GM12878 (cell line): ENCODE measurements at regions not wholly inside any gene's neighbourhood (a gene's known extent, or its start where the extent isn't known, plus 50 kb on each side); places are given as distances from the start of the nearest gene placed in this dataset.

Experiments used
- ATAC-seq: fragments of 200-7000 bp; cut with Tn5 transposase; 3 replicates; pipeline ENCODE4 v1.9.1; 2020; ENCODE audit warnings: mild to moderate bottlenecking, moderate library complexity
- BruUV-seq: library from RNA; stranded (reverse); fragments of 400-500 nt; replicated peaks from 2 replicates; lab custom pipeline; 2021; lab: Mats Ljungman, UMichigan
- CTCF ChIA-PET: fragments of 300-600 bp; sonication (Branson Sonifier 250); formaldehyde crosslinking; extraction: SDS; loops from one replicate; lab custom pipeline; 2021; ENCODE audit warnings: inconsistent platforms; lab: Yijun Ruan, JAX
- POLR2A ChIA-PET: fragments of 350-600 bp; formaldehyde crosslinking; extraction: SDS; loops from one replicate; lab custom pipeline; 2021; ENCODE audit warnings: inconsistent platforms; lab: Charles Lee
- RAD21 ChIA-PET: fragments of 300-600 bp; sonication (Branson Sonifier 250); formaldehyde crosslinking; loops from one replicate; lab custom pipeline; 2023; ENCODE audit warnings: antibody characterized with exemption; ENCODE audit not compliant: unreplicated experiment; lab: Charles Lee
- SMC1A ChIA-PET: fragments of 300-600 bp; sonication (Branson Sonifier 250); formaldehyde crosslinking; loops from one replicate; lab custom pipeline; 2023; ENCODE audit not compliant: unreplicated experiment, uncharacterized antibody; lab: Charles Lee
- DNase-seq: peaks from one replicate; pipeline ENCODE4 v3.0.0-alpha.2; 2011; ENCODE audit warnings: low read depth, low spot score
- FAIRE-seq: peaks from 3 replicates; lab custom pipeline; 2011; peaks lifted over from hg19 to GRCh38; lab: Jason Lieb, UNC
- H2AFZ ChIP-seq: 2 replicates; pipeline ENCODE4 v1.6.0; 2011; ENCODE audit warnings: low read depth, low read length, control low read depth; ENCODE audit not compliant: control insufficient read depth
- H3K27ac ChIP-seq: 2 replicates; pipeline ENCODE4 v1.5.1; 2011; ENCODE audit warnings: control low read depth; ENCODE audit not compliant: control insufficient read depth, insufficient read depth
- H3K27me3 ChIP-seq, 2 experiments: replicated peaks in 1 of 2; 2 replicates each; pipeline versions ENCODE4 v1.6.0 to v1.6.1; 2011; ENCODE audit warnings: low read length in 1 of 2; ENCODE audit not compliant: control insufficient read depth in 2 of 2, insufficient read depth in 2 of 2
- H3K36me3 ChIP-seq, 2 experiments: 2 replicates each; pipeline ENCODE4 v1.5.1; 2011; ENCODE audit warnings: low read length in 1 of 2; ENCODE audit not compliant: control insufficient read depth in 2 of 2, insufficient read depth in 2 of 2
- H3K4me1 ChIP-seq: 2 replicates; pipeline ENCODE4 v1.6.1; 2011; ENCODE audit warnings: mild to moderate bottlenecking, low read length, moderate library complexity, mixed read lengths; ENCODE audit not compliant: control insufficient read depth, insufficient read depth
- H3K4me2 ChIP-seq: 2 replicates; pipeline ENCODE4 v1.6.0; 2011; ENCODE audit warnings: control low read depth; ENCODE audit not compliant: control insufficient read depth, insufficient read depth
- H3K4me3 ChIP-seq: fragments of 200-600 bp; sonication (generic); 2 replicates; pipeline ENCODE4 v1.5.1; 2016
- H3K79me2 ChIP-seq: 2 replicates; pipeline ENCODE4 v1.6.0; 2011; ENCODE audit warnings: low read length; ENCODE audit not compliant: control insufficient read depth, insufficient read depth
- H3K9ac ChIP-seq: 2 replicates; pipeline ENCODE4 v1.8.0; 2011; ENCODE audit warnings: low read length, control low read depth, mixed read lengths; ENCODE audit not compliant: control insufficient read depth, insufficient read depth
- H3K9me3 ChIP-seq: replicated peaks from 3 replicates; pipeline ENCODE4 v1.5.1; 2011; ENCODE audit warnings: mild to moderate bottlenecking, low read length; ENCODE audit not compliant: control insufficient read depth, insufficient read depth
- H4K20me1 ChIP-seq: 2 replicates; pipeline ENCODE4 v1.6.0; 2011; ENCODE audit not compliant: control insufficient read depth, insufficient read depth
- BCL11A ChIP-seq: IDR thresholded peaks from 2 replicates; pipeline ENCODE4 v1.6.1; 2011; ENCODE audit warnings: low read depth, low read length
- CBX5 ChIP-seq: sonication (generic); IDR thresholded peaks from 2 replicates; pipeline ENCODE4 v1.6.1; 2016; ENCODE audit warnings: low read depth, moderate library complexity, mild to moderate bottlenecking, inconsistent platforms
- CHD1 ChIP-seq: IDR thresholded peaks from 2 replicates; pipeline ENCODE4 v1.6.1; 2012; ENCODE audit warnings: low read depth, low read length, improper control_type of control experiment
- DPF2 ChIP-seq: fragments of 450-650 bp; IDR thresholded peaks from 2 replicates; pipeline ENCODE4 v1.6.1; 2017; ENCODE audit warnings: mild to moderate bottlenecking
- EED ChIP-seq: sonication (generic); IDR thresholded peaks from 2 replicates; pipeline ENCODE4 v1.6.1; 2016; ENCODE audit warnings: antibody characterized with exemption, low read depth
- HCFC1 ChIP-seq: fragments of 150-350 bp; IDR thresholded peaks from 2 replicates; pipeline ENCODE4 v1.6.1; 2014; ENCODE audit warnings: low read length
- JUNB ChIP-seq: IDR thresholded peaks from 2 replicates; pipeline ENCODE4 v1.6.1; 2016; ENCODE audit warnings: antibody characterized with exemption, mild to moderate bottlenecking
- RELA ChIP-seq: fragments of 450-650 bp; IDR thresholded peaks from 2 replicates; pipeline ENCODE4 v1.8.0; 2014; ENCODE audit warnings: borderline replicate concordance; ENCODE audit not compliant: partially characterized antibody
- SMARCA5 ChIP-seq: fragments of 450-650 bp; IDR thresholded peaks from 2 replicates; pipeline ENCODE4 v1.6.1; 2017; ENCODE audit warnings: mild to moderate bottlenecking
- SREBF1 ChIP-seq: IDR thresholded peaks from 2 replicates; pipeline ENCODE4 v1.6.1; 2012; ENCODE audit warnings: mild to moderate bottlenecking, low read length
- SREBF2 ChIP-seq: IDR thresholded peaks from 2 replicates; pipeline ENCODE4 v1.6.1; 2012; ENCODE audit warnings: mild to moderate bottlenecking, low read length
- TAF1 ChIP-seq: IDR thresholded peaks from 2 replicates; pipeline ENCODE4 v1.6.1; 2011; ENCODE audit warnings: mild to moderate bottlenecking, low read depth, low read length, borderline replicate concordance
- WRNIP1 ChIP-seq: IDR thresholded peaks from 2 replicates; pipeline ENCODE4 v1.6.1; 2011; ENCODE audit warnings: low read depth, low read length, improper control_type of control experiment, borderline replicate concordance
- ZNF24 ChIP-seq: fragments of 450-650 bp; IDR thresholded peaks from 2 replicates; pipeline ENCODE4 v1.6.1; 2017; ENCODE audit warnings: antibody characterized with exemption, mild to moderate bottlenecking
- ZZZ3 ChIP-seq: IDR thresholded peaks from 2 replicates; pipeline ENCODE4 v1.6.1; 2011; ENCODE audit warnings: low read depth; ENCODE audit not compliant: control insufficient read depth, insufficient read length
- WGBS: methylation state at CpG from one replicate; pipeline ENCODE4 v1.1.6; 2016; ENCODE audit warnings: low lambda C conversion rate; ENCODE audit not compliant: insufficient replicate concordance, insufficient coverage; ENCODE audit errors: missing lambda C conversion rate; 5-methylcytosine and 5-hydroxymethylcytosine counted together
- in situ Hi-C: fragments of 300-500 bp; cut with MboI; formaldehyde crosslinking; loops from 9 replicates; pipeline ENCODE4 v1.14.3; 2018; ENCODE audit warnings: mixed read lengths
- intact Hi-C: fragments of 100-400 bp; cut with micrococcal nuclease; formaldehyde crosslinking; loops from one replicate; pipeline ENCODE4 v1.14.2; 2022; ENCODE audit not compliant: unreplicated experiment
- TF ChIP-seq, protein P1 (sequence below): IDR thresholded peaks from 2 replicates; pipeline ENCODE4 v1.6.1; 2011; ENCODE audit warnings: borderline replicate concordance, low read depth, mild to moderate bottlenecking, moderate library complexity, low read length; ENCODE audit not compliant: insufficient read depth, poor library complexity, severe bottlenecking
- TF ChIP-seq, protein P2 (sequence below): fragments of 450-650 bp; IDR thresholded peaks from 2 replicates; pipeline ENCODE4 v1.6.1; 2017; ENCODE audit warnings: mild to moderate bottlenecking

- ChIA-PET RAD21 (no interaction called here), SMC1A (interaction anchor here (1.3 to 3.6 kb wide), 3 partner anchors 8 to 17 kb away, joined by 4 to 14 read pairs (median 4); no protein-coding TSS in a partner anchor), POLR2A (interaction anchor here (0.9 kb wide), 1 partner anchor 11 kb away, joined by 3 read pairs; no protein-coding TSS in a partner anchor), CTCF (no interaction called here)
- H3K36me3 ChIP-seq: no peaks in the 10 kb centered on the region
- H3K4me3 ChIP-seq: no peak overlapping the region
- BruUV-seq: no TSS peak
- TF ChIP-seq DPF2: no peak
- no peak for TF ChIP-seq SMARCA5
- no peak for TF ChIP-seq ZZZ3
- TF ChIP-seq ZNF24: no peak
- no peak for TF ChIP-seq EED
- no peak for TF ChIP-seq BCL11A
- FAIRE-seq (no peak), DNase-seq (no peak), ATAC-seq (no peak)
- H3K9ac ChIP-seq: no peak overlapping the region
- H3K4me2 ChIP-seq: no peak overlapping the region
- 25% methylated on average over 3 of the region's 3 CpGs for WGBS
- in situ Hi-C loops (no loop called here), intact Hi-C loops (no loop called here)
- H3K4me1 ChIP-seq: no peaks in the 10 kb centered on the region
- no peaks in the 10 kb centered on the region for H3K27me3 ChIP-seq
- no peaks in the 10 kb centered on the region for H4K20me1 ChIP-seq
- H3K9me3 ChIP-seq: no peaks in the 10 kb centered on the region; the same call in 2 of the 3 replicates
- no peaks in the 10 kb centered on the region for H3K79me2 ChIP-seq
- H2AFZ ChIP-seq: no peak overlapping the region
- no peak overlapping the region for H3K27ac ChIP-seq
These were observed 248.4 kb downstream of the ASCL1 start for GRCh38 chr12:103205906-103206305.

DNA sequence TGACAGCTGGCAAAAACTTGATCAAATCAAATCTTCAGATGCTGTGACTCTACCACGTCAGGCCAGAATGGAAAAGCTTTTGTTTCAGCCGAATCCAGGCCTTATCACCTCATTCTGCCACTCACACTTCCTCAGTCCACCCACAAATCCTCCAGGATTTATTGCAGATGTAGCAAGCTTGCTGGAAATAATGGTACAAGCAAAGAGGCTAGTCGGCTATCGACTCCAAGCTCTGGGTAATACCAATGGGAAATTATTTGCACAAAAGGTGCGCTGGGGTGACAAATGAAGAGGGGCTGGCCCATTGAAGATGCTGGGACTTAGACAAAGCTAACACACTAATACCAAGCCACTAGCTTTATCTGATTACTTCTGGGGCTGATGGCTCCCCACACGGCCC, 250.5 kb downstream of the ASCL1 start:
- Histone ChIP-seq H3K9me3 (no peaks in the 10 kb centered on the region; the same call in 2 of the 3 replicates), H3K36me3 (no peaks in the 10 kb centered on the region), H3K4me1 (no peaks in the 10 kb centered on the region), H4K20me1 (no peaks in the 10 kb centered on the region), H3K79me2 (no peaks in the 10 kb centered on the region), H3K4me2 (no peak overlapping the region), H3K27ac (no peak overlapping the region), H3K9ac (no peak overlapping the region), H3K4me3 (no peak overlapping the region), H2AFZ (no peak overlapping the region), H3K27me3 (no peaks in the 10 kb centered on the region)
- FAIRE-seq: no peak
- no peak for DNase-seq
- in situ Hi-C loops: no loop called here
- POLR2A ChIA-PET: interaction anchor here (0.6 kb wide), 1 partner anchor 65 kb away, joined by 3 read pairs; no protein-coding TSS in a partner anchor
- RAD21 ChIA-PET: interaction anchor here (0.6 kb wide), 1 partner anchor 68 kb away, joined by 3 read pairs; no protein-coding TSS in a partner anchor
- ATAC-seq: peak; percentile 42; the same call in 1 of the 3 replicates
- 41% methylated on average over 6 of the region's 6 CpGs for WGBS
- CTCF ChIA-PET: interaction anchor here (1.0 to 1.6 kb wide), 4 partner anchors 11 to 325 kb away, joined by 3 to 5 read pairs (median 4); no protein-coding TSS in a partner anchor
- BruUV-seq: no TSS peak
- SMC1A ChIA-PET: interaction anchor here (0.8 to 3.6 kb wide), 6 partner anchors 10 to 325 kb away, joined by 3 to 14 read pairs (median 4); no protein-coding TSS in a partner anchor
- intact Hi-C loops: no loop called here
- TF ChIP-seq TAF1 (no peak), CHD1 (no peak), WRNIP1 (no peak), SREBF2 (no peak), JUNB (no peak), ZNF24 (no peak), SREBF1 (no peak), HCFC1 (no peak), CBX5 (no peak), RELA (no peak)
- TF ChIP-seq, protein P1, sequence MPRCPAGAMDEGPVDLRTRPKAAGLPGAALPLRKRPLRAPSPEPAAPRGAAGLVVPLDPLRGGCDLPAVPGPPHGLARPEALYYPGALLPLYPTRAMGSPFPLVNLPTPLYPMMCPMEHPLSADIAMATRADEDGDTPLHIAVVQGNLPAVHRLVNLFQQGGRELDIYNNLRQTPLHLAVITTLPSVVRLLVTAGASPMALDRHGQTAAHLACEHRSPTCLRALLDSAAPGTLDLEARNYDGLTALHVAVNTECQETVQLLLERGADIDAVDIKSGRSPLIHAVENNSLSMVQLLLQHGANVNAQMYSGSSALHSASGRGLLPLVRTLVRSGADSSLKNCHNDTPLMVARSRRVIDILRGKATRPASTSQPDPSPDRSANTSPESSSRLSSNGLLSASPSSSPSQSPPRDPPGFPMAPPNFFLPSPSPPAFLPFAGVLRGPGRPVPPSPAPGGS: no peak
- TF ChIP-seq, protein P2, sequence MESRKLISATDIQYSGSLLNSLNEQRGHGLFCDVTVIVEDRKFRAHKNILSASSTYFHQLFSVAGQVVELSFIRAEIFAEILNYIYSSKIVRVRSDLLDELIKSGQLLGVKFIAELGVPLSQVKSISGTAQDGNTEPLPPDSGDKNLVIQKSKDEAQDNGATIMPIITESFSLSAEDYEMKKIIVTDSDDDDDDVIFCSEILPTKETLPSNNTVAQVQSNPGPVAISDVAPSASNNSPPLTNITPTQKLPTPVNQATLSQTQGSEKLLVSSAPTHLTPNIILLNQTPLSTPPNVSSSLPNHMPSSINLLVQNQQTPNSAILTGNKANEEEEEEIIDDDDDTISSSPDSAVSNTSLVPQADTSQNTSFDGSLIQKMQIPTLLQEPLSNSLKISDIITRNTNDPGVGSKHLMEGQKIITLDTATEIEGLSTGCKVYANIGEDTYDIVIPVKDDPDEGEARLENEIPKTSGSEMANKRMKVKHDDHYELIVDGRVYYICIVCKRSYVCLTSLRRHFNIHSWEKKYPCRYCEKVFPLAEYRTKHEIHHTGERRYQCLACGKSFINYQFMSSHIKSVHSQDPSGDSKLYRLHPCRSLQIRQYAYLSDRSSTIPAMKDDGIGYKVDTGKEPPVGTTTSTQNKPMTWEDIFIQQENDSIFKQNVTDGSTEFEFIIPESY: no peak
